GM04504 (cell line): ENCODE measurements at regions not wholly inside any gene's neighbourhood (a gene's known extent, or its start where the extent isn't known, plus 50 kb on each side); places are given as distances from the start of the nearest gene placed in this dataset.
A peak's percentile ranks its signal among the peaks of the same experiment; 100 is the strongest.

ENCODE experiments used
- DNase-seq: peaks from one replicate; pipeline ENCODE4 v3.0.0-alpha.2; 2012; ENCODE audit warnings: low read depth

- DNase-seq, result no peak
Measured at GRCh38 chr6:81864124-81864523, 111.6 kb upstream of the TENT5A start.

- DNase-seq, result no peak
Measured at GRCh38 chr6:81863123-81863522, 110.6 kb upstream of the TENT5A start.

- no peak for DNase-seq
Measured at GRCh38 chr6:81861281-81861680, 108.8 kb upstream of the TENT5A start.

GRCh38 chr6:81859884-81860283, 107.4 kb upstream of the TENT5A start:
- no peak for DNase-seq

- DNase-seq, result no peak
Measured at GRCh38 chr6:81857812-81858211, 105.3 kb upstream of the TENT5A start.

- DNase-seq, result no peak
Measured at GRCh38 chr6:81856872-81857271, 104.4 kb upstream of the TENT5A start.

GRCh38 chr6:81854474-81854873, 102.0 kb upstream of the TENT5A start:
- DNase-seq, result no peak

GRCh38 chr6:81853975-81854374, 101.5 kb upstream of the TENT5A start:
- DNase-seq, result no peak

GRCh38 chr6:81849248-81849647, 96.8 kb upstream of the TENT5A start:
- DNase-seq, result no peak

- no peak for DNase-seq
Measured at GRCh38 chr6:81847866-81848265, 95.4 kb upstream of the TENT5A start.

- no peak for DNase-seq
Measured at GRCh38 chr6:81844686-81845085, 92.2 kb upstream of the TENT5A start.

GRCh38 chr6:81843302-81843701, 90.8 kb upstream of the TENT5A start:
- no peak for DNase-seq

GRCh38 chr6:81842254-81842653, 89.8 kb upstream of the TENT5A start:
- DNase-seq, result no peak

GRCh38 chr6:81838724-81839426, 86.4 kb upstream of the TENT5A start:
- DNase-seq, result no peak

- no peak for DNase-seq
Measured at GRCh38 chr6:81838031-81838430, 85.5 kb upstream of the TENT5A start.

GRCh38 chr6:81834141-81834681, 81.7 kb upstream of the TENT5A start:
- DNase-seq, result peak; percentile 56

- DNase-seq, result no peak
Measured at GRCh38 chr6:81832304-81832703, 79.8 kb upstream of the TENT5A start.

GRCh38 chr6:81831274-81831673, 78.8 kb upstream of the TENT5A start:
- DNase-seq, result no peak

GRCh38 chr6:81826784-81827183, 74.3 kb upstream of the TENT5A start:
- no peak for DNase-seq

GRCh38 chr6:81822568-81822967, 70.1 kb upstream of the TENT5A start:
- no peak for DNase-seq

GRCh38 chr6:81821449-81821848, 69.0 kb upstream of the TENT5A start:
- no peak for DNase-seq

- no peak for DNase-seq
Measured at GRCh38 chr6:81820980-81821379, 68.5 kb upstream of the TENT5A start.

- DNase-seq, result no peak
Measured at GRCh38 chr6:81820422-81820821, 67.9 kb upstream of the TENT5A start.

- no peak for DNase-seq
Measured at GRCh38 chr6:81819767-81820166, 67.3 kb upstream of the TENT5A start.
